ENCODE measurements at regions not wholly inside any gene's neighbourhood (a gene's known extent, or its start where the extent isn't known, plus 50 kb on each side); places are given as distances from the start of the nearest gene placed in this dataset.

DNA sequence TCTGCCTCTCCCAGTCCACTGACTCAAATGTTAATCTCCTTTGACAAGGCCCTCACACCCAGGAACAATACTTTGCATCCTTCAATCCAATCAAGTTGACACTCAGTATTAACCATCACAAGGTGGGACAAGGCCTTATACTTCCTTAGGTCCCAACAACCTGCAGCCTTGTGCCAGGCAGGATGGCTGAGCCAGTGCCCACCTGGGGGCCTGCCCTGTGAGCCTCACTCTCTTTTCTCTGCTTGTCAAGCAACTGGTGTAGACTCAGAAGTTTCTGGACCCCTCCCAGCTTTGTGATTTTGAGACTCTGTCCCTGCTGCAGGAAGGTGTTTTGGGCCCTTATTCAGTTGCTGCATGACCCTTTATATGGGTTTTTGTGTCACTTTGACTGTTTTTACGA, 310.0 kb upstream of the C1orf174 start:
- TF ChIP-seq, protein P1, sequence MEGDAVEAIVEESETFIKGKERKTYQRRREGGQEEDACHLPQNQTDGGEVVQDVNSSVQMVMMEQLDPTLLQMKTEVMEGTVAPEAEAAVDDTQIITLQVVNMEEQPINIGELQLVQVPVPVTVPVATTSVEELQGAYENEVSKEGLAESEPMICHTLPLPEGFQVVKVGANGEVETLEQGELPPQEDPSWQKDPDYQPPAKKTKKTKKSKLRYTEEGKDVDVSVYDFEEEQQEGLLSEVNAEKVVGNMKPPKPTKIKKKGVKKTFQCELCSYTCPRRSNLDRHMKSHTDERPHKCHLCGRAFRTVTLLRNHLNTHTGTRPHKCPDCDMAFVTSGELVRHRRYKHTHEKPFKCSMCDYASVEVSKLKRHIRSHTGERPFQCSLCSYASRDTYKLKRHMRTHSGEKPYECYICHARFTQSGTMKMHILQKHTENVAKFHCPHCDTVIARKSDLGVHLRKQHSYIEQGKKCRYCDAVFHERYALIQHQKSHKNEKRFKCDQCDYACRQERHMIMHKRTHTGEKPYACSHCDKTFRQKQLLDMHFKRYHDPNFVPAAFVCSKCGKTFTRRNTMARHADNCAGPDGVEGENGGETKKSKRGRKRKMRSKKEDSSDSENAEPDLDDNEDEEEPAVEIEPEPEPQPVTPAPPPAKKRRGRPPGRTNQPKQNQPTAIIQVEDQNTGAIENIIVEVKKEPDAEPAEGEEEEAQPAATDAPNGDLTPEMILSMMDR (IDR thresholded peaks at IDR 0.05; ENCODE audit: low read depth, low read length), result no peak
- no peak for TF ChIP-seq EZH2phosphoT487 (IDR thresholded peaks at IDR 0.05; ENCODE audit: low read depth)
